Hepatocyte (in vitro differentiated cells): ENCODE measurements at regions not wholly inside any gene's neighbourhood (a gene's known extent, or its start where the extent isn't known, plus 50 kb on each side); places are given as distances from the start of the nearest gene placed in this dataset.

Experiments
- CTCF ChIP-seq: fragments of 200-600 bp; sonication (generic); IDR thresholded peaks from 2 replicates; pipeline ENCODE4 v1.5.1; 2016; ENCODE audit warnings: antibody characterized with exemption, mild to moderate bottlenecking; ENCODE audit not compliant: poor library complexity
- EZH2 ChIP-seq: fragments of 200-600 bp; sonication (generic); IDR thresholded peaks from 2 replicates; pipeline ENCODE4 v1.6.1; 2016; ENCODE audit warnings: antibody characterized with exemption, mild to moderate bottlenecking, borderline replicate concordance
- EZH2phosphoT487 ChIP-seq: fragments of 200-600 bp; sonication (generic); IDR thresholded peaks from one replicate; pipeline ENCODE4 v1.6.1; 2018; ENCODE audit warnings: antibody characterized with exemption, mild to moderate bottlenecking, low read depth, moderate library complexity; ENCODE audit not compliant: unreplicated experiment, severe bottlenecking

- TF ChIP-seq EZH2 = no peak
- no peak for TF ChIP-seq CTCF
- TF ChIP-seq EZH2phosphoT487 = no peak
Measured at GRCh38 chr4:20426028-20426427, 174.3 kb downstream of the SLIT2 start.
